ENCODE measurements at regions not wholly inside any gene's neighbourhood (a gene's known extent, or its start where the extent isn't known, plus 50 kb on each side); places are given as distances from the start of the nearest gene placed in this dataset.
"Not testable (repeated sequence)": the region's sequence is repeated elsewhere in the genome, so short reads cannot be mapped to it uniquely, and the experiment has no call there.

DNA sequence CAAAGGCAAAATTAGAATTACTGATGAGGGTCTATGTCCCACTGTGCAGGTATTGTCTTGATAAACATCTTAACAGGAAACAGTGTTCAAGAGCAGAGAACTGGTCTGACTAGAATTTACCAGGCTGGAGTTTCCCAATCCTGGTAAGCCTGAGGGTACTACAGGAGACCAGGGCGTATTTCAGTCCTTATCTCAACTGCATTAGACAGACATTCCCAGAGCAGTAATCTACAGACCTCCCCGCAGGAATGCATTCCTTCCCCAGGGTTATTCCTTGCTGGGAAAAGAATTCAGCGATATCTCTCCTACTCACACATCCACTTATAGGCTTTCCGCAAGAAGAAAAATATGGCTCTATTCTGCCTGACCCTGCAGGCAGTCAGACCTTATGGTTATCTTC, 276.0 kb upstream of the SUCLG2 start:
- H3K4me3 ChIP-seq (ENCODE audit: insufficient read depth, low read depth, low read length); H3K36me3 ChIP-seq (replicated peaks; ENCODE audit: control insufficient read depth, insufficient read depth, low read length); H3K27me3 ChIP-seq (ENCODE audit: control insufficient read depth, insufficient read depth, low read length); DNase-seq: not testable (repeated sequence)

DNA sequence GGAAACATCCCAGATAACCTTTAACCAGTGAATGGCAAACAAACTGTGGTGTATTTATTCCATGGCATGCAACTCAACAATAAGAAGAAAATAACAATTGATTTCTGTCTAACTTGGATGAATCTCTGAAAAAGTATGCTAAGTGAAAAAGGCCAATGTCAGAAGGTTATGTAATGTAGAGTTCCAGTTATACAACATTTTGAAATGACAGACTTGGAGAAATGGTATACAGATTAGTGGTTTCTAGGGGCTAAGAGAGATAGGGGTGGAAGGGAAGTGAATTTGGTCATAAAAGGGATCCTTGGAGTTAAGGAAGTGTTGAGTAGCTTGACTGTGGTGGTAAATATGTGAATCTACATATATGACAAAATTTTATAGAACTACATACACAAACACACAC, 269.4 kb upstream of the SUCLG2 start:
- H3K4me3 ChIP-seq (ENCODE audit: insufficient read depth, low read depth, low read length): no peak overlapping the region
- H3K27me3 ChIP-seq (ENCODE audit: control insufficient read depth, insufficient read depth, low read length): no peaks in the 10 kb centered on the region
- no peak for DNase-seq
- H3K36me3 ChIP-seq (replicated peaks; ENCODE audit: control insufficient read depth, insufficient read depth, low read length): no peaks in the 10 kb centered on the region

DNA sequence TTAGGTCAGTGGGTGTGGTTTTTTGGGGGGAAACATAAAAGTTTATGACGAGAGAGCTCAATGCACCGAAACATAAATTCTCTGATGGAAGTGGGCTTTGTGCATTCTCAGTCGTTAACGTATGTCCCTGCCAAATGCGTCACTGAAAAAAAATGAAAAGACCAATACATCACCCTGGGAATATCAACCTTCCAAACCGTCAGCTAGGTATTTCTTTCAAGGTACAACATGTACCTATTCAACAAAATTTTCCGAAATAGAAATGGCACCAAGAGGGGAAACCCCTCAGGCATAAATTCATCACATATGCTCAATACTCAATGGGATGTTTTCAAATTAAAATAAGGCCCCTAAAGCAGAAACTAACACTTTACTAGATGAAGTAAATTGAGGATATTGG, 266.6 kb upstream of the SUCLG2 start:
- Histone ChIP-seq H3K4me3 (ENCODE audit: insufficient read depth, low read depth, low read length) (no peak overlapping the region), H3K27me3 (ENCODE audit: control insufficient read depth, insufficient read depth, low read length) (no peaks in the 10 kb centered on the region), H3K36me3 (replicated peaks; ENCODE audit: control insufficient read depth, insufficient read depth, low read length) (no peaks in the 10 kb centered on the region)
- no peak for DNase-seq

DNA sequence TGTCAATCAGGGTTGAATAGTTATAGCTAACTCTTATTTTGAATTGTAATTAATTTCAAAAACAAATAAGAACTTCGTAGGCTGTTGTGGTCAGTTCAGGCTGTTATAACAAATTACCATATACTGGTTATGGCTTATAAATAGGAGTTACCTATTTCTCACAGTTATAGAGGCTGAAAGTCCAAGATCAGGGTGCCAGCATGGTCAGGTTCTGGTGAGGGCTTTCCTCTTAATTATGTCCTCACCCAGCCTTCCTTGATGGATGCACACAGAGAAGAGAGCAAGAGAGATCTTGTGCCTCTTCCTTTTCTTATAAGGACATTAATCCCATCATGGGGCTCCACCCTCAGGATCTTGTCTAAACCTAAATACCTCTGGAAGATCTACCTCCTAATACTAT, 265.9 kb upstream of the SUCLG2 start:
- Histone ChIP-seq H3K36me3 (replicated peaks; ENCODE audit: control insufficient read depth, insufficient read depth, low read length) (no peaks in the 10 kb centered on the region), H3K27me3 (ENCODE audit: control insufficient read depth, insufficient read depth, low read length) (no peaks in the 10 kb centered on the region), H3K4me3 (ENCODE audit: insufficient read depth, low read depth, low read length) (no peak overlapping the region)
- DNase-seq: no peak

DNA sequence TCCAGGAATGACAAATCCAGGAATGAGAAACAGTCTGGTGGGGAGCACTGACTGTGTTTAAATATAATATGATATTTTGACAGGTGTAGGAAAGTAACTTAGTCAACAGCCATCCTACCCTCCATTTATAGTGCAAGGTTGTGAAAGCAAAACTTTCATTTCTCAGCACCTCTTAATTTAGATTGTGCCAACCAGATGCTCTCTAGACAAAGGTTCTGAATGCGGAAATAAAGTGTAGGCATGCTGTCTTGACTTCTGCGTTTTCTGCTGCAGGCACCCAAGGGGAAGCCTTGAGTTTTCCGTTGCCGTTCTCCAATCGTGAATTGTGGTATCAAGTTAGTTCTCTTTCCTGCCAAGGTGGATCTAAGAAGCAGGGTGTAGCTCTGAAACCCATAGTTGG, 261.9 kb upstream of the SUCLG2 start:
- Histone ChIP-seq H3K4me3 (ENCODE audit: insufficient read depth, low read depth, low read length) (no peak overlapping the region), H3K36me3 (replicated peaks; ENCODE audit: control insufficient read depth, insufficient read depth, low read length) (no peaks in the 10 kb centered on the region), H3K27me3 (ENCODE audit: control insufficient read depth, insufficient read depth, low read length) (no peaks in the 10 kb centered on the region)
- no peak for DNase-seq

DNA sequence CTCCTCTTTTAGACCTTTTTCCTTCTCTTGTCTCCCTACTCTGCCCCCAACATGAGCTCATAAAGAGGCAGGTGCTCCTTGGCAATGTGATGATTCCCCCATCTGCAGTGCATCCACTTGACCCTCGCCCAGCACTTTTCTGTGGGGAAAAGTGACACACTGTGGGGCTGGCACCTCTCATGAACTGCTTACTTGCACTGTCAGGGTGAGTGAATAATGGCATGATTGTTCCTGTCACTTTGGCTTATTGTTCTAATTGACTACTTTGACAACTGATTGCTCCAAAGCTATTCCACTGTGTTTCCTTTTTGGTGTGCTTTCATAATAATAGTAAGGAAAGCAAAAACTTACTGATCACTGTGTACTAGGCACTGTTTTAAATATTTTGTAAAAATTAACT, 253.3 kb upstream of the SUCLG2 start:
- no peak for DNase-seq
- Histone ChIP-seq H3K4me3 (ENCODE audit: insufficient read depth, low read depth, low read length) (no peak overlapping the region), H3K36me3 (replicated peaks; ENCODE audit: control insufficient read depth, insufficient read depth, low read length) (no peaks in the 10 kb centered on the region), H3K27me3 (ENCODE audit: control insufficient read depth, insufficient read depth, low read length) (no peaks in the 10 kb centered on the region)

DNA sequence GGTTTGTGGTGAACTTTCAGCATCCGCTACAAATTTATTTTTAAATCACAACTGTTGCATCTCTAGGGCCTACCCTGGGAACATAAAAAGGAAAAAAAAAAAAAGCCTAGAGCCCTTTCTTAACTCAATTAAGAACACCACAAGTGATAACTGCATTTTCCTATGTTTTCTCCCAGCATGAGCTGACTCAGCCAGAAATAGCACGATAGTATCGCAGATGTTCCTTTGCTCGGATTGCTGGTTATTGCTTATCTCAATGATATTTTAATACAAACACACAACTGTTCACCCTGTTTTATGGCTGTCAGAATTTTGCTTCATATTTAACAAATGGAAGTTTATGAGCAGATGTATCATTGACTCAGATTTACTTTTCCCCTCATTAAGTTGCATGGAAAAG, 251.8 kb upstream of the SUCLG2 start:
- Histone ChIP-seq H3K27me3 (ENCODE audit: control insufficient read depth, insufficient read depth, low read length) (no peaks in the 10 kb centered on the region), H3K4me3 (ENCODE audit: insufficient read depth, low read depth, low read length) (no peak overlapping the region), H3K36me3 (replicated peaks; ENCODE audit: control insufficient read depth, insufficient read depth, low read length) (no peaks in the 10 kb centered on the region)
- no peak for DNase-seq

DNA sequence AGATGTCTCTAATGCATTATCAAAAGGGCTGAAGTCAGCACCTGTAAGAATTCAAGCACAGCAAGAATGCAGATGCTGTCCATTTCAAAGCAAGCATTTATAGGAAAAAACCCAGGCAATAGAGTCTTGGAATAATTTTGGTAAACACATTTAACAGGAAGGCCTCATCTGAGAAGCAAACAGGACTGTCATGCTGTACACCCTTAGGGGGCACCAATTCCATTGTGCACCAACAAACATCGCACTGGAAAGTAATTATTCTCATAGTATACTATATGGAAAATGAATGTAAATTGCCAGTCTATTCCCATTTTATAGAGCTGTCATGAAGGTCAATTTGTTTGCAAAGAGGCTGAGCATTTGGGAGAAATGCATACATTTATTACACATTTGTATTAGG, 247.3 kb upstream of the SUCLG2 start:
- H3K36me3 ChIP-seq (replicated peaks; ENCODE audit: control insufficient read depth, insufficient read depth, low read length): no peaks in the 10 kb centered on the region
- peak; percentile 1 for DNase-seq
- no peak overlapping the region for H3K4me3 ChIP-seq (ENCODE audit: insufficient read depth, low read depth, low read length)
- H3K27me3 ChIP-seq (ENCODE audit: control insufficient read depth, insufficient read depth, low read length): no peaks in the 10 kb centered on the region

DNA sequence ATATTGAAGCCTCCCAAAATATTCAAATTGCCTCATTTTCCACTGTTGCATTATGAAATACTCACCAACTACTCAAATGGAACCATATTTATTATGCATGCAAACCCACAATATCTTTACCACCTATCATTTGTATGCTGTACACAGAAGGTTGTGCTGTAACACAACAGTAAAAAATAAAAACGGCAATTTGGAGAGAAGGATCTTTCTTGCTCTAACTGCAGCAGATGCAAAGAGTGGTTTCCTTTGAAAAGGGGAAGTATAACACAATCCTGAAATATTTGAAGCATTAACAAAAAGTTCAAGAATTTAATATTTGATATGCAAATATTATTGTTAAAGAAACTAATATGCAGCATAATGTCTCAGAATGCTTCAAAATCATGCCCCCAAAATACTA, 244.5 kb upstream of the SUCLG2 start:
- H3K27me3 ChIP-seq (ENCODE audit: control insufficient read depth, insufficient read depth, low read length): no peaks in the 10 kb centered on the region
- no peaks in the 10 kb centered on the region for H3K36me3 ChIP-seq (replicated peaks; ENCODE audit: control insufficient read depth, insufficient read depth, low read length)
- H3K4me3 ChIP-seq (ENCODE audit: insufficient read depth, low read depth, low read length): no peak overlapping the region
- no peak for DNase-seq

DNA sequence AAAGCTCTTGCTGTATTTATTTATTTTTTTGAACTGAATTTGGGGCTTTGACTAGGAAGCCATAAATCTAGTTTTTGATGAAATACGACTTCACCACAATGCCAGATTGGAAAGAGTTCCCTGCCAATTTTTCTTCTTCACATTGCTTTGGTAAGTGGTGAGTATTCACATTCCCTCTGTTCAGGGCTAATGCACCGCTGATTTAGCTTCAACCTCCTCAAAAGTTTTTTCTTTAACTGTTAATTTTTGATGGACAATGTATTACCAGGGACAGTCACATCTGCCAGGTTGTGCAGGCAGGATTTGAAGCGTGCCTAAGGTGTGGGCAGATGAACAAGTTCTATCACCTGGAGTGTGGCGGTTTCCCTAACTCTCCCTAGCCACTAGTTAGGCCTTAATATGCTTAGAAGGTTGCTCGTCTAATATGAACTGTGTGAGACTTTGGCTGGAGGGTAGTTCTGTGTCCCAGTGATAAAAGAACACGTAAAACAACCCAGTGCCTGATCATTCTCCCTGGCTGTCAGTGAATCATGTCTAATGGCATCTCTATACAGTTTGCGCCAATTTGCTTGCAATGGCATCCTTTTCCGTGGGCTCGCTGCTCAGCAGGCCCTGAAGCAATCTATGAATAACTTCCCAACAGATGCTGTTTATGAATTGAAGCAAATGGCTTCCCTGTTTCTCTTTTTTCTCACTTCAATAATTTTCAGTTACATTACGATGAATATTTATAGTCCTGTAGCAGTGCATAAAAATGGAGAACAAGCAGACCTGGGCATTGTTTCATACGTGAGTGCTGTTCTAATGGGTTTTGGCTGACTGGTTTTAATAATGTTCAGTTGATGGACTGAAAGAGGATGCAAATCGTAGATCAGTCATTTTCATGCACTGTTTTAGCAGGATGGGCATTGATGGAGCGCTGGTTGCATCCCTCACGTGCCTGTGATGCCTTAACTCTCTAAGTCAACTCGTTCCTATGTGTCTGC, 243.2 kb upstream of the SUCLG2 start:
- H3K4me3 ChIP-seq (ENCODE audit: insufficient read depth, low read depth, low read length): no peak overlapping the region
- H3K27me3 ChIP-seq (ENCODE audit: control insufficient read depth, insufficient read depth, low read length): no peaks in the 10 kb centered on the region
- H3K36me3 ChIP-seq (replicated peaks; ENCODE audit: control insufficient read depth, insufficient read depth, low read length): no peaks in the 10 kb centered on the region
- no peak for DNase-seq

DNA sequence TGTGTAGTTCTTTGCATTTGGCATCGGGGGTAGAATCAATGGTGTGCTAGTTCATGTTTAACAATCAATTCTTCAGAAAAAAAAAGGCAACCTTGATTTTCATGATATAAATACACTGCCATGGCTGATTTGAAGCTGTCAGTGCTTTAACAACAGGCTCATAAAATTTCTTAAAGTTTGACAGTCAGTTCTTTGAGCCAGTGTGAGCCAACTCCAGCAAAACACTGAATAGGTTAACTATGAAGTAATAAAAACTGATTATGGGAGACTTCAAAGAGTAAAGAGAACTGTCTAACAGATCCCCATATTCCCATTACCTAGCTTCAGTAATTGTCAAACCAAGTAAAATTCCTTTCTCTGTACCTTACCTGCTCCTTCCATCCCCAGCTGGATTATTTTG, 241.7 kb upstream of the SUCLG2 start:
- DNase-seq: no peak
- Histone ChIP-seq H3K27me3 (ENCODE audit: control insufficient read depth, insufficient read depth, low read length) (no peaks in the 10 kb centered on the region), H3K4me3 (ENCODE audit: insufficient read depth, low read depth, low read length) (no peak overlapping the region), H3K36me3 (replicated peaks; ENCODE audit: control insufficient read depth, insufficient read depth, low read length) (no peaks in the 10 kb centered on the region)

DNA sequence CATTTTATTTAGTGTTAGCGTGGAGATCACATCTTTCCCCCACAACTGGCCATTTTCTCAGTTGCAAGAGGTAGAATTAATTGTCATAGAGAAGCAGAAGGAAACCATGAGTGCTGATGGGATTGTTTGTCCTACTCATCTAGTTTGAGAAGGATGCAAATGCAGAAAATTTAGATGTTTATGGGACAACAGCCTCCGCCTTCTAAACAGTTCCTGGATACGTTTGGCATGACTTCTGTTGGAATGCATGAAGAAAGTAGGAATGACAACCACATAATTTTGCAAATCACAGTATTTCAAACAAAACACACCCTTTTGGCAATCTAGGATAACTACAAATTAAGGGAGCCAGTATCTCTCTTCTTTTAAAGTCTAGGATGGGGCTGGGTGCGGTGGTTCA, 240.1 kb upstream of the SUCLG2 start:
- no peaks in the 10 kb centered on the region for H3K36me3 ChIP-seq (replicated peaks; ENCODE audit: control insufficient read depth, insufficient read depth, low read length)
- no peak for DNase-seq

DNA sequence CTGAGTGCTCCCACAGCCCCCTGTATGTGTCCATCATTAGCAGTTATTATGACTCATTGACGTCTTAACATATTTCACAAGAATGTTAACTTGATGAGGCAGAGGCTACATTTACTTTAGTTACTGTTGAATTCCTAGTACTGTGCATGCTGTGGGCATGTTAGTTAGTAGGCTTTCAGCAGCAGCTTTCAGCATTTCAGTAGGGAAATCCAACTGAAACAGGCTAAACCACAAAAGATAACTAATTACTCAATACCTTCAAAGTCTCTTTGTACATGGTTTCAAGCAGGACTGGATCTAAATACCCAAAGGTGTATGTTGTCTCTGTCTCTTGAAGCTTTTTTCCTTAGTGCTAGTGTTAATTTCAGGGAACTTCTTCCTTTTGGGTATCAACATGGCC, 229.9 kb upstream of the SUCLG2 start:
- H3K27me3 ChIP-seq (ENCODE audit: control insufficient read depth, insufficient read depth, low read length): no peaks in the 10 kb centered on the region
- no peaks in the 10 kb centered on the region for H3K36me3 ChIP-seq (replicated peaks; ENCODE audit: control insufficient read depth, insufficient read depth, low read length)
- no peak for DNase-seq
- no peak overlapping the region for H3K4me3 ChIP-seq (ENCODE audit: insufficient read depth, low read depth, low read length)

More for the DNA sequence above, 240.1 kb upstream of the SUCLG2 start:
- Histone ChIP-seq H3K4me3 (ENCODE audit: insufficient read depth, low read depth, low read length) (no peak overlapping the region), H3K27me3 (ENCODE audit: control insufficient read depth, insufficient read depth, low read length) (no peaks in the 10 kb centered on the region)

DNA sequence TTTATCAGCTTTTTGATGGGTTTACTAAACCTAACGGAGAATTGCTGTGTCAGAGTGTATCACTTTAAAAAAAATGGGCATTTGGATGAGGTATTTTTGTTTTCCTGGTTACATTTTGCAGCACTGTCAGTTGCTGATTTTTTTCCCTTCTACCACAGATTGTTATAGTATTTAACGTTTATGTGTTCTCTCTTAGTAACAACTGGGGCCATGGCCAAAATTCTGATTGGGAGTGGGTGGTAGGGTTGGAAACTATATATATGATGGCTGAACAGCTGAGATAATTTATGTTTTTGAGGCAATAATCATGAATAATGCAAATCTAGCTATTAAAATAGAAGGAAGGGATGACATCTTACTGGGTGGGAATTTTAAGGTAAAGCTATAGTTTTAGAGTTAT, 229.4 kb upstream of the SUCLG2 start:
- Histone ChIP-seq H3K4me3 (ENCODE audit: insufficient read depth, low read depth, low read length) (no peak overlapping the region), H3K36me3 (replicated peaks; ENCODE audit: control insufficient read depth, insufficient read depth, low read length) (no peaks in the 10 kb centered on the region), H3K27me3 (ENCODE audit: control insufficient read depth, insufficient read depth, low read length) (no peaks in the 10 kb centered on the region)
- no peak for DNase-seq

DNA sequence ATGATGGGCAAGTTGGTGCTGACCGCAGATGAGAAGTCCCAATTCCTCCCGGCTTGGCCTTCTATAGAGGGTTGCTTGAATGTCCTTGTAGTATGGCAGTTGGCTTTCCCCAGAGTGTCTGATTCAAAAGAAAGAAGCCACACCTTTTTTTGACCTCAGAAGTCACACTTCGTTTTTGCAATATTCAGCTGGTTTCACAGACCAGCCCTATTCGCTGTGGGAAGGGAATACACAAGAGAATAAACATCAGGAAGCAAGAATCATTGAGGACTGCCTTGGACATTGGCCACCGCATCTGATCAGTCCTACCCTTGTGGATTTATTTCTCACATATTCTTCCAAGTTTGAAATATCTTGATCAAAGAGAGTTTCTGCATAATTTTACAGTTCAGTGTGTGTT, 228.6 kb upstream of the SUCLG2 start:
- Histone ChIP-seq H3K4me3 (ENCODE audit: insufficient read depth, low read depth, low read length) (no peak overlapping the region), H3K36me3 (replicated peaks; ENCODE audit: control insufficient read depth, insufficient read depth, low read length) (no peaks in the 10 kb centered on the region), H3K27me3 (ENCODE audit: control insufficient read depth, insufficient read depth, low read length) (no peaks in the 10 kb centered on the region)
- DNase-seq: no peak

DNA sequence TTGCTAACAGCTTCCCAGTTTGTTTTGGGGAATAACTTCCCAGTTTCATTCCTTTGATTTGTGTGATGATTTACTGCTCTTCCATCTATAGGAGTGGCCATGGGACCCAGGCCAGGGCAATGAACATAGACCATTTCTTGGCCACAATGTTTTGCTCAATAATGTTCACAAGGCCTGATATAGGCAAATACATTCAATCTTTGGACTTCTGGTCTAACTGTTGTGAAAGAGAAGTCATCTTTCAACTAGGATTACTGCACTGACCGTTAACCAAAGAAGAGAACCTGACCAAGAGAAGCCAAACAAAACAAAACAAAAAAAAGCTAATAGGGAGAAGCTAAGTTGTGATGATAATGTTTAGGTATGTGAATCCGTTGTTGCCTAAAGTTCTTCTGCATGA, 221.8 kb upstream of the SUCLG2 start:
- DNase-seq: no peak
- no peak overlapping the region for H3K4me3 ChIP-seq (ENCODE audit: insufficient read depth, low read depth, low read length)
- H3K27me3 ChIP-seq (ENCODE audit: control insufficient read depth, insufficient read depth, low read length): no peaks in the 10 kb centered on the region
- H3K36me3 ChIP-seq (replicated peaks; ENCODE audit: control insufficient read depth, insufficient read depth, low read length): no peaks in the 10 kb centered on the region

All from H7 (cell line).